ENCODE measurements at regions not wholly inside any gene's neighbourhood (a gene's known extent, or its start where the extent isn't known, plus 50 kb on each side); places are given as distances from the start of the nearest gene placed in this dataset.

GRCh38 chr4:138740816-138741745 is 274.5 kb upstream of the NOCT start:
- DNase-seq: no peak

- DNase-seq: no peak
Observed at GRCh38 chr4:138736362-138736761, 279.2 kb upstream of the NOCT start.

DNA sequence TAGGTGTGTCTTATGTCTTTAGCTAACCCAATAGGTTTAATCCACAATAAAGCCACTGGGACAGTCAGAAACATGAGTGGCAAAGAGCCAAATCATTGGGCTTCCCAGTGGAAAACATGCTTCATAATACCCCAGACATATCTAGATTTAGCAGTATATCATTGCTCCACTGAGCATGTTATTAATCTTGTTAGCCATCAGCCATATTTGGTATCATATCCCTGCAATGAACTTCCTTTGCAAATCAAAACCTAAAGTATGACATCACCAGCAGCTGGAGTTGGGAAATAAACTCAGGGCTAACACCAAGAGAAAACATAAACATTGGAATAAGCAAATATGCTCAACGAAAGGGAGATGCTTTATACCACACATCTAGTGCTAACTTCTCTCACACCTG is 280.8 kb upstream of the NOCT start:
- no peak for DNase-seq

DNA sequence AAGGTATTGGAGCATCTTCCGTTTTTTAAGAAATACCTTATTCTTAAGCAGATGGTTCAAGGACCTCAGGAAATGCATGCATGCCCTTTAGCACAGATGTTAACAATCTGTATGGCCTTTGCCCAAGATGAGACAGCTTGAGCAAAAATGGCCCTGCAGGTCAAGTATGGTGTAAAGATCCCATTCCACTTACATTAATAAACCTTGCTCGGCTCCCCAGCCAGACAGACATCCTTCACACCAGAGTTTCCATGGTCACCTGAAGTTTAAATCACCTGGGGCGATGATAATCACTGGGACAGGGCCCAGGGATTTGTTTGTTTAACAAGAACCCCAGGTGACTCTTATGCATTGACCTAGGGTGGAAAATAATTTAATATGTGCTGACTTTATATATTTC is 287.0 kb upstream of the NOCT start:
- no peak for DNase-seq

DNA sequence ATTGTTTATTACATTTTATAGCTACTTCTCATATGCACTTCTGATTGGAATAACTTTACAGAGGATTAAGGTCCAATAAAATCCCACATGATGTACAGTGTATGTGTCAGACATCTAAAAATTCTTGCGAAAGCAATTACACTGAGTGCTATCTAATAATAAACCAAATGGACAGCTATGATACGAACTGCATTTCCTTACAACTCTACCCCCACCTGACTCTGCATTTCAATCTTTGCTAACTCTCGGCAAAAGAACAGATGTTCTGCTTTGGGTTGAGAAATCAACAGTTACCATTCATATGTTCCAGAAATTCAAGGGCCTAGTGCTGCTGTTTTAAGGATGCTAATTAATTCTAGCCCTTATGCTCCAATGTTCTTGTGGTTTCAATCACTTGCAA is 287.9 kb upstream of the NOCT start:
- DNase-seq: no peak

DNA sequence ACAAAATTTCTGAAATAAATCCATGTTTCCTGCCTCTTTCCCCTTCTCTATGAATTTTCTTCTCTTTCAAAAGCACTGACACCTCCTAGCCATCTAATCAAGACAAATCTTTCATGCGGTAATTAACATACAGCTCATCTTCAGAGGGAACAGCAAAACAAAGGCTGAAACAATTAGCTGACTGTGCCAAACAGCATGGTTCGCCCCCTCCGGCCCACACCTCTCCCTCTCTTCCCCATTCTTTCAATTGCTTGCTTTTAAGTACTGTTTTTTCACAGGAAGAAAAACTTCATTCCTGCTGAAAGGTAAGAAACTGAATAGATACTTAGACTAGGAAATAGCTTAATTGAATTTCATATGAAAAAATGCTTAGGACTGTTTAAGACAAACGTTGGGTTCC is 291.1 kb upstream of the NOCT start:
- DNase-seq: no peak

DNA sequence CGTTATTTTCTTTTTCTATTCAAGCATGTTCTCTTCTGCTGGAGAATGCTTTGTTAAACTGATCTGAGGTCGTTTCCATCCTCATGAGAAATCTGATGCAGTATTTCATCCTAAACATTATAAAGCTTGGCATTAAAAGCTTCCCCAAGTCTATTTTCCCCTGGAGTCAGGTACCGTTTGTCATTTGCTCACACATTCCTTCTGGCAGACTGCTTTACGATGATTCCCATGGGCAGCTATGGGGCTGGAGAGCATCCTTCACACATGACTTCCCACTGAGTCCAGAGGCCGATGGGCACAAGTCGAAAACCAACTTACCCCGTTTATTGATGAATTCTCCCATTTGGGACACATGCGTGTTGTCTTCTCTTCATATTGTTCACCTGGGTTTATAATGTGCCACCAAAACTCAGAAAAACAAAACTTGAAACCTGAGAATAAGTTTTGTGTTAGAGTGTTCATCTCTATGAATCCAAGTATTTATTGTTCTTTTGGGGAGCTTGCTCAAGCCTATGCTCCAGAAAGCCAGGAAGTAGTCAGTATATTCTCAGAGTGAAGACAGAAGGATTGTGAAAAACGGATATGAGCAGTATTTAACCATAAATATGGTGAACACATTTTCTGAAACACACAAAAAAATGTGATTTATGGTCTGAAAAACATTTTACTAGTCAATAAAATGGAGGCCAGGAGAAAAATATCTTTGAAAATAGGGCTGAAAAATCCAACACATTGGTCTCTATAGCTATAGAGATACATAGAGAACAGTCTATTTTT is 298.8 kb upstream of the NOCT start:
- DNase-seq: no peak

DNA sequence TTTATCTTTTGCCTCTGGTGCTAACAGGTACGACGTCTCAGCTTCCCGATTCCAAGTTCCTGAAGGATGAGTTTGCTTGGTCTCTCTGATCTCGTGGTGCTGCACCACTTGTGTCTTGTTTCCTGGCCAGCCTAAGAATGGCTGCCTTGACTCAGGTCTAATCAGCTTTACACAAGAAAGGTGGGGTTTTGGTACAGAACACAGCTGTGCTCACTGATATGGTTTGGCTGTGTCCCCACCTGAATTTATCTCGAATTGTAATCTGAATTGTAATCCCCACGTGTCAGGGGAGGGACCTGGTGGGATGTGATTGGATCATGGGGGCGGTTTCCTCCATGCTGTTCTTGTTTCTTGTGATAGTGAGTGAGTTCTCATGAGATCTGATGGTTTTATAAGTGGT is 305.3 kb upstream of the NOCT start:
- DNase-seq: no peak

- no peak for DNase-seq
Observed at GRCh38 chr4:138709859-138710258, 305.7 kb upstream of the NOCT start.

- DNase-seq: no peak
Observed at GRCh38 chr4:138707746-138708677, 307.6 kb upstream of the NOCT start.

DNA sequence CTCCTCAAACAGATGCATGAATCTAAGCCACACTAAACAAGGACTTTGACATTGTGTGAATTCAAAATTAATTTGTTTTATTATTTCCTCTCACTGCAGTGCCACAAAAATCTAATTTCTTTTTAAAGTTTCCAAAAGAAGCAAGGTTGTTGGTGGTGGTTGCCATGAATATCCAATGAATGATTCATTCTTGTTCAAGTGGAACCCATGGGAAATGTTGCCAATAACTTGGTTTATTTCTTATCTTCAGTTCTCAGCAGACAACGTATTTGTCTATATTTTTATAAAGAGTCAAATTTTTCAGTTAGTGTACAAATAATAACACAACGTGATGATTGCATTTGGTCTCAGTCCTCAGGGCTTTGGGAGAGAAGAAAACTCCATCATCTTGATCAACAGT is 309.4 kb upstream of the NOCT start:
- DNase-seq: no peak

- peak in 1 of 2 experiments; percentile 57 for DNase-seq
Observed at GRCh38 chr4:138702190-138702824, 313.3 kb upstream of the NOCT start.

DNA sequence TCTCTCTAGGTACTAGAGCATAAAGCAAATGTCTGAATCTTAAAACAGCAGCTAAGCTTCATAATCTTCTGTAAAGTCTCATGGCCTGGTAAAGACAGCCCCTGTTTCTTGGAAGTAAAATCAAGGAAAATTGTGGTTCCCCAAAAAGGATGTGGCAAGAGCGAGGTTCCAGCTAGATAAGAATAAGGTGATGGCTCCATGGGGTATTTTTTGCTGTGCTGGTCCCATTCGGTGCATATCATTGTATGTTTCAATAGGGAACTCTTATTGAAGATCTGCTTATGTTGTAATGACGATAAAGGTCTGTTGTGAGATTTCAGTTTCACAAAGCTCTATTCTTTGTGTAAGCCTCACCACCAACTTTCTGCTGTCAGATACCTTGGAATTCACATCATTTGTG is 316.9 kb upstream of the NOCT start:
- DNase-seq: no peak

- DNase-seq: no peak
Observed at GRCh38 chr4:138697851-138698250, 317.7 kb upstream of the NOCT start.

- no peak for DNase-seq
Observed at GRCh38 chr4:138696771-138697170, 318.8 kb upstream of the NOCT start.

GRCh38 chr4:138696058-138696457 is 319.5 kb upstream of the NOCT start:
- DNase-seq: no peak

GRCh38 chr4:138693526-138693925 is 322.1 kb upstream of the NOCT start:
- no peak for DNase-seq

GRCh38 chr4:138692411-138692810 is 323.2 kb upstream of the NOCT start:
- DNase-seq: no peak

- no peak for DNase-seq
Observed at GRCh38 chr4:138689593-138689992, 326.0 kb upstream of the NOCT start.

DNA sequence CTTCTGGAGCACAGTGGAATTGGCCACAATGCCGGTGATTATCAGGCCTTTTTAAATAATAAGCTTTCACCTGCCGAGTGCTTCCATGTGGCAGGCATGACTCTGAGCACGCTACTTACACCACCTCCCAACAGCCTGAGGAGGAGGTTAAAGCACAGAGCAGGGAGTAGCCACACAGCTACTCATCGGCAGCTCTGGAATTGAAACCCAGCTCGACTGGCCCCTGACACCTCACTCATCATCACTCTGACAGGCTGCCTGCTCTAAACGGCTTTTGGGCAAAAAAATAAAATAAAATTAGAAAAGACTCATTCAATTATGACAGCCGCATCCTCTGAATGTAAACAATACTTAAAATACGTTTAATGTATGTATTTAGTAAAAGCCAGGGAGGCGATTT is 326.4 kb upstream of the NOCT start:
- no peak for DNase-seq

DNA sequence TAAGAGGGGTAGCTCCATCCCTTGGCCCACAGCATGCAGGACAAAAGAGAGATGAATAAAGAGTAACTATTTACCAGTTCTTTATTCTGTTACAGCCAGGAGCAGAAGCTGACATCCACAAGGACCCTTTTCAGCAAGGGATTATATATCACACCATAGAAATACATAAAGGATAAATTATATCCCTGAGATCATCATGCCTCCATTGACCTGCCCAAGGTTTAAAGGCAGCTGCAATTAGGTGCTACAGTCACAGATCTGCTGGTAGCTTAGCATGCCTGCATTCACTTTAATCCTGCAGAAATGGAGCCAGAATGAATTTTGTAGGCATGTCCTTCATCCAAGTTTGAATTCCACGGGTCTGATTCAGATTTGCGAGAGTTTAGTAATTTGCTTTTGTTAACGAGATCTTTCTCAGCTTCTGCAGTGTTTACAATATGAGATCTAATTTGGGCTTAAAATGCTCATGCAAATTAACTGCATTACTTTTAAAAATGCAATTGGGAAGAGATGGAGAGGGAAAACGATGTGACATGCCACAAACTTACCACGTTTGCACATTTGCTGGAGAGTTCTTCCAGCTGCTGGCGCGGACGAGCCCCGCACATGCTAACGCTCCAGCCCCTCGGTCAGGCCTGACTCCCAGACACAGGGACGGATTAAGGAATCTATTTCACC is 327.0 kb upstream of the NOCT start:
- DNase-seq: no peak
